IMR-90 (cell line): ENCODE measurements at regions not wholly inside any gene's neighbourhood (a gene's known extent, or its start where the extent isn't known, plus 50 kb on each side); places are given as distances from the start of the nearest gene placed in this dataset.

Experiments used
- ATAC-seq: fragments of 200-7000 bp; cut with Tn5 transposase; 2 replicates; pipeline ENCODE4 v1.9.1; 2020; ENCODE audit warnings: low read depth, mild to moderate bottlenecking, moderate library complexity
- BruUV-seq: library from RNA; stranded (reverse); fragments of 400-500 nt; replicated peaks from 2 replicates; lab custom pipeline; 2021; lab: Mats Ljungman, UMichigan
- CTCF ChIA-PET: fragments of 300-600 bp; formaldehyde crosslinking; extraction: SDS; loops from one replicate; lab custom pipeline; 2021; ENCODE audit warnings: antibody characterized with exemption; lab: Yijun Ruan, JAX
- POLR2A ChIA-PET: fragments of 300-600 bp; sonication (Branson Sonifier 250); formaldehyde crosslinking; loops from one replicate; lab custom pipeline; 2022; ENCODE audit warnings: antibody characterized with exemption; ENCODE audit not compliant: unreplicated experiment; lab: Charles Lee
- DNase-seq: peaks from one replicate; pipeline ENCODE4 v3.0.0; 2013
- H2AFZ ChIP-seq: replicated peaks from 2 replicates; pipeline ENCODE3; 2013; ENCODE audit warnings: low read length, mild to moderate bottlenecking; ENCODE audit not compliant: poor library complexity
- H2AK5ac ChIP-seq: 2 replicates; pipeline ENCODE4 v1.6.1; 2013; ENCODE audit warnings: low read depth, low read length, inconsistent platforms
- H2AK9ac ChIP-seq: replicated peaks from 2 replicates; pipeline ENCODE3; 2013; ENCODE audit warnings: mild to moderate bottlenecking, low read depth, low read length, moderate library complexity; ENCODE audit not compliant: poor library complexity
- H2BK120ac ChIP-seq: 2 replicates; pipeline ENCODE4 v1.6.1; 2013; ENCODE audit warnings: low read depth, low read length, inconsistent platforms
- H2BK15ac ChIP-seq: 3 replicates; pipeline ENCODE4 v1.6.1; 2013; ENCODE audit warnings: low read depth, low read length, inconsistent platforms
- H2BK20ac ChIP-seq: 2 replicates; pipeline ENCODE4 v1.6.1; 2013; ENCODE audit warnings: low read depth, mild to moderate bottlenecking, inconsistent platforms, low read length, moderate library complexity
- H2BK5ac ChIP-seq: 2 replicates; pipeline ENCODE4 v1.6.1; 2013; ENCODE audit warnings: mild to moderate bottlenecking, low read depth, low read length, inconsistent platforms; ENCODE audit not compliant: poor library complexity, severe bottlenecking
- H3K14ac ChIP-seq: replicated peaks from 2 replicates; pipeline ENCODE4 v1.6.1; 2013; ENCODE audit warnings: low read depth, low read length, inconsistent platforms
- H3K18ac ChIP-seq: 2 replicates; pipeline ENCODE4 v1.6.1; 2013; ENCODE audit warnings: low read depth, low read length, control low read depth
- H3K23ac ChIP-seq: 2 replicates; pipeline ENCODE4 v1.6.1; 2013; ENCODE audit warnings: low read depth, low read length, inconsistent platforms
- H3K27ac ChIP-seq: 2 replicates; pipeline ENCODE4 v1.5.1; 2013; ENCODE audit warnings: mild to moderate bottlenecking, control low read depth, low read length; ENCODE audit not compliant: insufficient read depth
- H3K27me3 ChIP-seq: 2 replicates; pipeline ENCODE4 v1.6.1; 2013; ENCODE audit warnings: low read length; ENCODE audit not compliant: control insufficient read depth, insufficient read depth
- H3K36me3 ChIP-seq: 2 replicates; pipeline ENCODE4 v1.6.1; 2013; ENCODE audit warnings: low read length, mixed read lengths; ENCODE audit not compliant: control insufficient read depth, insufficient read depth
- H3K4ac ChIP-seq: 2 replicates; pipeline ENCODE4 v1.6.1; 2013; ENCODE audit warnings: low read depth, low read length, inconsistent platforms
- H3K4me1 ChIP-seq: 2 replicates; pipeline ENCODE4 v1.6.1; 2013; ENCODE audit warnings: low read length, mixed read lengths; ENCODE audit not compliant: control insufficient read depth, insufficient read depth
- H3K4me2 ChIP-seq: 2 replicates; pipeline ENCODE4 v1.6.1; 2013; ENCODE audit warnings: low read depth, mild to moderate bottlenecking, control low read depth, low read length, moderate library complexity
- H3K4me3 ChIP-seq: 2 replicates; pipeline ENCODE4 v1.5.1; 2013; ENCODE audit warnings: low read depth, mild to moderate bottlenecking, control low read depth, low read length, moderate library complexity; ENCODE audit not compliant: insufficient read depth
- H3K56ac ChIP-seq: 2 replicates; pipeline ENCODE4 v1.6.1; 2013; ENCODE audit warnings: low read length, inconsistent platforms; ENCODE audit not compliant: insufficient read depth; ENCODE audit errors: extremely low read depth
- H3K79me1 ChIP-seq, 2 experiments: 2 replicates each; pipeline ENCODE4 v1.6.1; 2013; ENCODE audit warnings: low read length in 2 of 2, inconsistent platforms in 1 of 2, low read depth in 1 of 2
- H3K9ac ChIP-seq: 2 replicates; pipeline ENCODE4 v1.6.1; 2013; ENCODE audit warnings: low read depth, low read length, control low read depth
- H3K9me1 ChIP-seq: 2 replicates; pipeline ENCODE4 v1.6.1; 2013; ENCODE audit warnings: low read length, inconsistent platforms; ENCODE audit not compliant: insufficient read depth
- H3K9me3 ChIP-seq: 2 replicates; pipeline ENCODE4 v1.6.1; 2013; ENCODE audit warnings: low read length; ENCODE audit not compliant: control insufficient read depth, insufficient read depth
- H4K20me1 ChIP-seq: 2 replicates; pipeline ENCODE4 v1.6.1; 2013; ENCODE audit warnings: low read length, inconsistent platforms; ENCODE audit not compliant: insufficient read depth
- H4K5ac ChIP-seq: 2 replicates; pipeline ENCODE4 v1.6.1; 2013; ENCODE audit warnings: mild to moderate bottlenecking, low read depth, low read length, control low read depth
- H4K8ac ChIP-seq, 2 experiments: 2 replicates each; pipeline ENCODE4 v1.6.1; 2013; ENCODE audit warnings: low read depth in 2 of 2, low read length in 2 of 2, control low read depth in 1 of 2, inconsistent platforms in 1 of 2
- H4K91ac ChIP-seq: 2 replicates; pipeline ENCODE4 v1.6.1; 2013; ENCODE audit warnings: low read depth, low read length, inconsistent platforms; ENCODE audit not compliant: insufficient read depth
- MAFK ChIP-seq: IDR thresholded peaks from 2 replicates; pipeline ENCODE4 v1.6.1; 2012; ENCODE audit warnings: low read depth, low read length, improper control_type of control experiment
- RCOR1 ChIP-seq: IDR thresholded peaks from 2 replicates; pipeline ENCODE4 v1.6.1; 2012; ENCODE audit warnings: mild to moderate bottlenecking, low read length, improper control_type of control experiment; ENCODE audit not compliant: insufficient replicate concordance
- dilution Hi-C: fragments of 300-500 bp; cut with HindIII; formaldehyde crosslinking; loops from one replicate; pipeline ENCODE4 v1.14.3; 2018; ENCODE audit warnings: low sequenced_read_pairs; ENCODE audit not compliant: unreplicated experiment
- in situ Hi-C: fragments of 300-500 bp; cut with MboI; formaldehyde crosslinking; loops from 3 replicates; pipeline ENCODE4 v1.14.3; 2019; ENCODE audit warnings: low sequenced_read_pairs, inconsistent platforms, mixed read lengths
- intact Hi-C: fragments of 100-400 bp; cut with micrococcal nuclease; formaldehyde crosslinking; loops from 2 replicates; pipeline ENCODE4 v1.10.0; 2022

- Histone ChIP-seq H4K5ac (no peak overlapping the region), H3K23ac (no peak overlapping the region), H4K8ac (no peak overlapping the region), H3K27me3 (peaks cover 2% of the 10 kb centered on the region; the same call in 1 of the 2 replicates), H3K36me3 (no peaks in the 10 kb centered on the region), H2BK20ac (no peak overlapping the region), H4K91ac (no peak overlapping the region), H2BK15ac (no peak overlapping the region), H3K4me2 (no peak overlapping the region), H4K20me1 (no peaks in the 10 kb centered on the region), H3K9ac (no peak overlapping the region), H3K4ac (no peak overlapping the region), H2AFZ (no peak overlapping the region), H3K14ac (no peak overlapping the region), H2AK9ac (no peak overlapping the region), H3K27ac (no peak overlapping the region), H3K9me3 (no peaks in the 10 kb centered on the region), H2AK5ac (no peak overlapping the region), H3K79me1 (no peaks in the 10 kb centered on the region), H3K18ac (no peak overlapping the region), H3K4me1 (no peaks in the 10 kb centered on the region; the same call in 1 of the 2 replicates), H2BK120ac (no peak overlapping the region), H3K4me3 (no peak overlapping the region), H3K9me1 (no peaks in the 10 kb centered on the region), H2BK5ac (no peak overlapping the region), H3K56ac (no peak overlapping the region)
- no TSS peak for BruUV-seq
- ChIA-PET CTCF (no interaction called here), POLR2A (no interaction called here)
- TF ChIP-seq RCOR1 (no peak), MAFK (peak; percentile 69)
- dilution Hi-C loops: no loop called here
- DNase-seq (no peak), ATAC-seq (no peak)
- intact Hi-C loops: no loop called here
- in situ Hi-C loops: no loop called here
These were observed 51.0 kb upstream of the RBBP8 start for GRCh38 chr18:22882084-22882483.
